NT2/D1 (cell line): ENCODE measurements at regions not wholly inside any gene's neighbourhood (a gene's known extent, or its start where the extent isn't known, plus 50 kb on each side); places are given as distances from the start of the nearest gene placed in this dataset.

Experiments used
- SUZ12 ChIP-seq: IDR thresholded peaks from 2 replicates; pipeline ENCODE4 v1.6.1; 2011; ENCODE audit not compliant: insufficient read length, insufficient read depth; ENCODE audit errors: extremely low read depth
- YY1 ChIP-seq: IDR thresholded peaks from 2 replicates; pipeline ENCODE4 v1.6.1; 2011; ENCODE audit not compliant: insufficient read length, insufficient read depth
- ZNF274 ChIP-seq: IDR thresholded peaks from 2 replicates; pipeline ENCODE4 v1.6.1; 2011; ENCODE audit warnings: mild to moderate bottlenecking, low read depth, low read length

GRCh38 chr1:34619256-34619655 is 135.6 kb upstream of the GJB5 start:
- TF ChIP-seq YY1: no peak
- no peak for TF ChIP-seq SUZ12
- TF ChIP-seq ZNF274: no peak
